Astrocyte (in vitro differentiated cells and primary cell): ENCODE measurements at regions not wholly inside any gene's neighbourhood (a gene's known extent, or its start where the extent isn't known, plus 50 kb on each side); places are given as distances from the start of the nearest gene placed in this dataset.

ENCODE experiments used
- CTCF ChIP-seq: IDR thresholded peaks from 2 replicates; pipeline ENCODE4 v1.5.1; 2011; ENCODE audit warnings: low read depth, mild to moderate bottlenecking, inconsistent platforms, low read length, moderate library complexity; ENCODE audit not compliant: insufficient read depth
- EZH2 ChIP-seq: IDR thresholded peaks from 2 replicates; pipeline ENCODE4 v1.6.1; 2012; ENCODE audit warnings: mild to moderate bottlenecking, low read length, inconsistent platforms; ENCODE audit not compliant: insufficient read depth

- TF ChIP-seq CTCF (no peak), EZH2 (no peak)
Observed at GRCh38 chr1:81186261-81186660, 614.5 kb upstream of the ADGRL2 start.
